Natural killer cell (primary cell): ENCODE measurements at regions not wholly inside any gene's neighbourhood (a gene's known extent, or its start where the extent isn't known, plus 50 kb on each side); places are given as distances from the start of the nearest gene placed in this dataset.

Experiments used
- ATAC-seq, 3 donors: fragments of 150-1000 bp in 2 of 3; fragments of 200-7000 bp in 1 of 3; cut with Tn5 transposase; 1 replicate in 1 of 3; 2 replicates in 2 of 3; pipeline ENCODE4 v1.10.0; 2021; ENCODE audit warnings: mild to moderate bottlenecking in 2 of 3, moderate library complexity in 2 of 3
- DNase-seq, 2 donors: peaks; one replicate each; pipeline versions ENCODE4 v3.0.0 to v3.0.0-alpha.2; 2013 to 2021; ENCODE audit warnings: mixed read lengths in 1 of 2
- H3K27ac ChIP-seq: one replicate; pipeline ENCODE4 v1.5.1; 2013; ENCODE audit warnings: mild to moderate bottlenecking, low read length
- H3K27me3 ChIP-seq: one replicate; pipeline ENCODE4 v1.6.1; 2013; ENCODE audit warnings: low read length; ENCODE audit not compliant: control insufficient read depth, insufficient read depth
- H3K36me3 ChIP-seq: one replicate; pipeline ENCODE4 v1.6.1; 2013; ENCODE audit warnings: low read length; ENCODE audit not compliant: control insufficient read depth, insufficient read depth
- H3K4me1 ChIP-seq: one replicate; pipeline ENCODE4 v1.6.1; 2013; ENCODE audit warnings: low read length; ENCODE audit not compliant: control insufficient read depth, insufficient read depth
- H3K4me3 ChIP-seq: one replicate; pipeline ENCODE4 v1.5.1; 2013; ENCODE audit warnings: low read length
- H3K9me3 ChIP-seq: one replicate; pipeline ENCODE4 v1.6.1; 2013; ENCODE audit warnings: low read length; ENCODE audit not compliant: control insufficient read depth, insufficient read depth
- H3K27ac Mint-ChIP-seq, 2 donors: one replicate each; pipeline ENCODE4 v1.8.0; 2022; ENCODE audit warnings: mild to moderate bottlenecking in 2 of 2, mixed read lengths in 2 of 2, moderate library complexity in 1 of 2
- H3K27me3 Mint-ChIP-seq, 2 donors: one replicate each; pipeline ENCODE4 v1.8.0; 2022; ENCODE audit warnings: low read depth in 2 of 2, mixed read lengths in 2 of 2
- H3K36me3 Mint-ChIP-seq: one replicate; pipeline ENCODE4 v1.8.0; 2022; ENCODE audit warnings: mixed read lengths
- H3K4me1 Mint-ChIP-seq, 2 donors: one replicate each; pipeline ENCODE4 v1.8.0; 2022; ENCODE audit warnings: mixed read lengths in 2 of 2
- H3K4me3 Mint-ChIP-seq: one replicate; pipeline ENCODE4 v1.8.0; 2022; ENCODE audit warnings: mild to moderate bottlenecking, moderate library complexity, mixed read lengths
- H3K9me3 Mint-ChIP-seq, 2 donors: one replicate each; pipeline ENCODE4 v1.8.0; 2022; ENCODE audit warnings: mixed read lengths in 2 of 2
- CTCF ChIP-seq: fragments of 200-600 bp; IDR thresholded peaks from one replicate; pipeline ENCODE4 v1.8.0; 2022; ENCODE audit warnings: antibody characterized with exemption
- WGBS: methylation state at CpG from one replicate; pipeline ENCODE4 v1.1.7; 2013; ENCODE audit warnings: missing lambda C conversion rate; ENCODE audit not compliant: insufficient coverage; 5-methylcytosine and 5-hydroxymethylcytosine counted together
- intact Hi-C: fragments of 100-400 bp; cut with micrococcal nuclease; formaldehyde crosslinking; loops from one replicate; pipeline ENCODE4 v1.14.2; 2022

GRCh38 chr2:173854141-173854540, 111.0 kb downstream of the SP3 start:
- H3K27me3 Mint-ChIP-seq, result peaks cover 10 to 19% of the 10 kb centered on the region in 2 donors

GRCh38 chr2:173854840-173855239, 110.3 kb downstream of the SP3 start:
- Mint-ChIP-seq H3K27ac (no peak overlapping the region), H3K27me3 (peaks cover 7 to 12% of the 10 kb centered on the region in 2 donors), H3K9me3 (no peaks in the 10 kb centered on the region), H3K4me3 (no peak overlapping the region), H3K4me1 (no peaks in the 10 kb centered on the region), H3K36me3 (no peaks in the 10 kb centered on the region)
- no peaks in the 10 kb centered on the region for H3K9me3 ChIP-seq
- no peaks in the 10 kb centered on the region for H3K27me3 ChIP-seq
- no peaks in the 10 kb centered on the region for H3K36me3 ChIP-seq
- no peak for TF ChIP-seq CTCF
- no peak for ATAC-seq
- intact Hi-C loops, result no loop called here
- DNase-seq, result no peak
- no peak overlapping the region for H3K27ac ChIP-seq
- no peaks in the 10 kb centered on the region for H3K4me1 ChIP-seq
- WGBS, result 95% methylated on average over 5 of the region's 5 CpGs
- H3K4me3 ChIP-seq, result no peak overlapping the region

More at GRCh38 chr2:173854141-173854540, 111.0 kb downstream of the SP3 start:
- ATAC-seq (no peak), DNase-seq (no peak)
- Histone ChIP-seq H3K27ac (no peak overlapping the region), H3K4me3 (no peak overlapping the region), H3K27me3 (no peaks in the 10 kb centered on the region), H3K4me1 (no peaks in the 10 kb centered on the region), H3K9me3 (no peaks in the 10 kb centered on the region), H3K36me3 (no peaks in the 10 kb centered on the region)
- Mint-ChIP-seq H3K9me3 (no peaks in the 10 kb centered on the region), H3K27ac (no peak overlapping the region), H3K4me3 (no peak overlapping the region), H3K36me3 (no peaks in the 10 kb centered on the region), H3K4me1 (no peaks in the 10 kb centered on the region)
- TF ChIP-seq CTCF, result no peak
- intact Hi-C loops, result no loop called here
- WGBS, result 86% methylated on average over 5 of the region's 6 CpGs

GRCh38 chr2:173855661-173856060, 109.5 kb downstream of the SP3 start:
- H3K36me3 Mint-ChIP-seq, result no peaks in the 10 kb centered on the region
- DNase-seq (no peak), ATAC-seq (no peak)
- Histone ChIP-seq H3K27me3 (no peaks in the 10 kb centered on the region), H3K4me1 (no peaks in the 10 kb centered on the region), H3K27ac (no peak overlapping the region), H3K9me3 (no peaks in the 10 kb centered on the region), H3K4me3 (no peak overlapping the region), H3K36me3 (no peaks in the 10 kb centered on the region)
- H3K9me3 Mint-ChIP-seq, result no peaks in the 10 kb centered on the region
- H3K4me3 Mint-ChIP-seq, result no peak overlapping the region
- H3K27ac Mint-ChIP-seq, result no peak overlapping the region
- H3K4me1 Mint-ChIP-seq, result peaks cover 0 to 3% of the 10 kb centered on the region in 2 donors
- WGBS, result no CpG with 5 or more reads among the region's 2 CpGs
- H3K27me3 Mint-ChIP-seq, result peaks cover 8 to 11% of the 10 kb centered on the region in 2 donors
- intact Hi-C loops, result no loop called here
- TF ChIP-seq CTCF, result no peak
